HCT116 (cell line): ENCODE measurements at regions not wholly inside any gene's neighbourhood (a gene's known extent, or its start where the extent isn't known, plus 50 kb on each side); places are given as distances from the start of the nearest gene placed in this dataset.
"Not testable (repeated sequence)": the region's sequence is repeated elsewhere in the genome, so short reads cannot be mapped to it uniquely, and the experiment has no call there.

Experiments used
- ATAC-seq: fragments of 200-7000 bp; cut with Tn5 transposase; 2 replicates; pipeline ENCODE4 v1.9.1; 2020; ENCODE audit warnings: mild to moderate bottlenecking, moderate library complexity
- BruUV-seq: library from RNA; stranded (reverse); fragments of 400-500 nt; replicated peaks from 2 replicates; lab custom pipeline; 2021; lab: Mats Ljungman, UMichigan
- CTCF ChIA-PET: fragments of 300-600 bp; sonication (Branson Sonifier 250); formaldehyde crosslinking; loops from one replicate; lab custom pipeline; 2021; ENCODE audit warnings: antibody characterized with exemption; lab: Charles Lee
- POLR2A ChIA-PET: fragments of 300-600, 350-600 bp; sonication (Branson Sonifier 250); formaldehyde crosslinking; loops from one replicate; lab custom pipeline; 2021; ENCODE audit warnings: antibody characterized with exemption; lab: Charles Lee
- RAD21 ChIA-PET, 2 experiments: fragments of 300-600 bp; sonication (Branson Sonifier 250); formaldehyde crosslinking; loops; one replicate each; lab custom pipeline; 2023; ENCODE audit warnings: low total read pairs in 2 of 2; ENCODE audit not compliant: uncharacterized antibody in 2 of 2, unreplicated experiment in 2 of 2, low non-redundant PET in 1 of 2; lab: Charles Lee
- DNase-seq: peaks from one replicate; pipeline ENCODE4 v3.0.0-alpha.2; 2010; ENCODE audit warnings: low read depth, low spot score
- H2AFZ ChIP-seq: fragments of 200-600 bp; shearing (Covaris generic), sonication (generic); 2 replicates; pipeline ENCODE4 v1.6.1; 2017; ENCODE audit warnings: low read depth, mixed run types, mixed read lengths, antibody characterized with exemption, low read length; ENCODE audit not compliant: poor library complexity, severe bottlenecking
- H3K27ac ChIP-seq: 2 replicates; pipeline ENCODE4 v1.5.1; 2012; ENCODE audit warnings: low read depth, low read length
- H3K27me3 ChIP-seq: fragments of 200-600 bp; sonication (generic); 2 replicates; pipeline ENCODE4 v1.6.1; 2016; ENCODE audit warnings: mixed run types, low read length, mixed read lengths; ENCODE audit not compliant: insufficient read depth
- H3K36me3 ChIP-seq, 2 experiments: fragments of 200-500 bp in 1 of 2; fragments of 200-600 bp in 1 of 2; sonication (Bioruptor generic) in 1 of 2; sonication (generic) in 1 of 2; 2 replicates each; pipeline versions ENCODE4 v1.5.1 to v1.6.1; 2014 to 2016; ENCODE audit warnings: low read length in 2 of 2, inconsistent platforms in 1 of 2, mixed read lengths in 1 of 2, mixed run types in 1 of 2; ENCODE audit not compliant: insufficient read depth in 2 of 2, control insufficient read depth in 1 of 2
- H3K4me1 ChIP-seq, 2 experiments: fragments of 200-600 bp in 1 of 2; sonication (generic) in 1 of 2; 2 replicates each; pipeline versions ENCODE4 v1.5.1 to v1.6.1; 2012 to 2017; ENCODE audit warnings: low read length in 2 of 2, inconsistent platforms in 1 of 2, mild to moderate bottlenecking in 1 of 2, mixed read lengths in 1 of 2, mixed run types in 1 of 2, moderate library complexity in 1 of 2; ENCODE audit not compliant: insufficient read depth in 2 of 2, control insufficient read depth in 1 of 2
- H3K4me2 ChIP-seq: fragments of 200-600 bp; sonication (generic); 2 replicates; pipeline ENCODE4 v1.6.1; 2017; ENCODE audit warnings: mixed run types, low read length, mixed read lengths
- H3K4me3 ChIP-seq, 2 experiments: fragments of 200-600 bp in 1 of 2; sonication (generic) in 1 of 2; replicated peaks in 1 of 2; 2 replicates each; pipeline ENCODE4 v1.5.1; 2011 to 2016; ENCODE audit warnings: low read length in 2 of 2, control low read depth in 1 of 2, low read depth in 1 of 2, mild to moderate bottlenecking in 1 of 2, mixed read lengths in 1 of 2, mixed run types in 1 of 2
- H3K79me2 ChIP-seq: fragments of 200-600 bp; sonication (generic); 2 replicates; pipeline ENCODE4 v1.6.1; 2017; ENCODE audit warnings: mild to moderate bottlenecking, mixed run types, low read length, moderate library complexity, mixed read lengths; ENCODE audit not compliant: insufficient read depth
- H3K9ac ChIP-seq: fragments of 200-600 bp; sonication (generic); 2 replicates; pipeline ENCODE4 v1.6.1; 2016; ENCODE audit warnings: low read length, mixed read lengths
- H3K9me2 ChIP-seq: fragments of 200-600 bp; sonication (generic), shearing (Covaris generic); 2 replicates; pipeline ENCODE4 v1.6.1; 2017; ENCODE audit warnings: mixed run types, mild to moderate bottlenecking, moderate library complexity; ENCODE audit not compliant: insufficient read depth
- H3K9me3 ChIP-seq, 2 experiments: fragments of 200-500 bp in 1 of 2; fragments of 200-600 bp in 1 of 2; sonication (Bioruptor generic) in 1 of 2; sonication (generic) in 1 of 2; 2 replicates each; pipeline ENCODE4 v1.6.1; 2014 to 2017; ENCODE audit warnings: low read length in 2 of 2, mixed read lengths in 2 of 2, inconsistent platforms in 1 of 2, low read depth in 1 of 2, mild to moderate bottlenecking in 1 of 2, mixed run types in 1 of 2, moderate library complexity in 1 of 2; ENCODE audit not compliant: control insufficient read depth in 1 of 2, insufficient read depth in 1 of 2
- H4K20me1 ChIP-seq: fragments of 200-600 bp; sonication (generic), shearing (Covaris generic); 2 replicates; pipeline ENCODE4 v1.6.1; 2017; ENCODE audit warnings: mixed run types, mild to moderate bottlenecking, moderate library complexity; ENCODE audit not compliant: insufficient read depth
- CBX3 ChIP-seq: IDR thresholded peaks from 2 replicates; pipeline ENCODE4 v1.6.1; 2012; ENCODE audit warnings: low read depth
- POLR2A ChIP-seq: IDR thresholded peaks from 2 replicates; pipeline ENCODE4 v1.7.0; 2011; ENCODE audit warnings: borderline replicate concordance; ENCODE audit not compliant: insufficient read depth, insufficient read length; ENCODE audit errors: extremely low read depth
- POLR2AphosphoS5 ChIP-seq: IDR thresholded peaks from 2 replicates; pipeline ENCODE4 v1.6.1; 2011; ENCODE audit warnings: mild to moderate bottlenecking, low read depth, low read length, moderate library complexity
- SP1 ChIP-seq: IDR thresholded peaks from 2 replicates; pipeline ENCODE4 v1.6.1; 2012; ENCODE audit warnings: low read depth
- YY1 ChIP-seq: IDR thresholded peaks from 2 replicates; pipeline ENCODE4 v1.6.1; 2011; ENCODE audit warnings: low read length, low read depth, moderate library complexity, mild to moderate bottlenecking; ENCODE audit not compliant: insufficient replicate concordance; ENCODE audit errors: extremely low read depth
- intact Hi-C: fragments of 100-400 bp; cut with micrococcal nuclease; formaldehyde crosslinking; loops from 2 replicates; pipeline ENCODE4 v1.10.0; 2022
- TF ChIP-seq, protein P1 (sequence below): IDR thresholded peaks from 2 replicates; pipeline ENCODE4 v1.6.1; 2012
- TF ChIP-seq, protein P2 (sequence below): IDR thresholded peaks from 2 replicates; pipeline ENCODE4 v1.6.1; 2011; ENCODE audit warnings: mild to moderate bottlenecking, low read length, moderate library complexity; ENCODE audit not compliant: insufficient replicate concordance; ENCODE audit errors: extremely low read depth

GRCh38 chr5:27091858-27092257 lies 53.5 kb upstream of the CDH9 start:
- ATAC-seq = no peak
- Histone ChIP-seq H3K9me3 (peaks cover 4 to 16% of the 10 kb centered on the region in 2 experiments; a peak in 2 of 4 replicates), H2AFZ (no peak overlapping the region), H3K79me2 (no peaks in the 10 kb centered on the region), H3K9me2 (no peaks in the 10 kb centered on the region), H3K27me3 (no peaks in the 10 kb centered on the region), H3K27ac (no peak overlapping the region), H4K20me1 (no peaks in the 10 kb centered on the region), H3K9ac (no peak overlapping the region), H3K4me2 (no peak overlapping the region), H3K4me3 (no peak overlapping the region), H3K4me1 (no peaks in the 10 kb centered on the region), H3K36me3 (no peaks in the 10 kb centered on the region)
- RAD21 ChIA-PET = no interaction called here
- TF ChIP-seq POLR2A (no peak), YY1 (no peak), CBX3 (no peak), POLR2AphosphoS5 (no peak), SP1 (no peak)
- TF ChIP-seq, protein P1, sequence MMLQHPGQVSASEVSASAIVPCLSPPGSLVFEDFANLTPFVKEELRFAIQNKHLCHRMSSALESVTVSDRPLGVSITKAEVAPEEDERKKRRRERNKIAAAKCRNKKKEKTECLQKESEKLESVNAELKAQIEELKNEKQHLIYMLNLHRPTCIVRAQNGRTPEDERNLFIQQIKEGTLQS = no peak
- TF ChIP-seq, protein P2, sequence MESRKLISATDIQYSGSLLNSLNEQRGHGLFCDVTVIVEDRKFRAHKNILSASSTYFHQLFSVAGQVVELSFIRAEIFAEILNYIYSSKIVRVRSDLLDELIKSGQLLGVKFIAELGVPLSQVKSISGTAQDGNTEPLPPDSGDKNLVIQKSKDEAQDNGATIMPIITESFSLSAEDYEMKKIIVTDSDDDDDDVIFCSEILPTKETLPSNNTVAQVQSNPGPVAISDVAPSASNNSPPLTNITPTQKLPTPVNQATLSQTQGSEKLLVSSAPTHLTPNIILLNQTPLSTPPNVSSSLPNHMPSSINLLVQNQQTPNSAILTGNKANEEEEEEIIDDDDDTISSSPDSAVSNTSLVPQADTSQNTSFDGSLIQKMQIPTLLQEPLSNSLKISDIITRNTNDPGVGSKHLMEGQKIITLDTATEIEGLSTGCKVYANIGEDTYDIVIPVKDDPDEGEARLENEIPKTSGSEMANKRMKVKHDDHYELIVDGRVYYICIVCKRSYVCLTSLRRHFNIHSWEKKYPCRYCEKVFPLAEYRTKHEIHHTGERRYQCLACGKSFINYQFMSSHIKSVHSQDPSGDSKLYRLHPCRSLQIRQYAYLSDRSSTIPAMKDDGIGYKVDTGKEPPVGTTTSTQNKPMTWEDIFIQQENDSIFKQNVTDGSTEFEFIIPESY = no peak
- no TSS peak for BruUV-seq
- intact Hi-C loops = no loop called here
- CTCF ChIA-PET = no interaction called here
- POLR2A ChIA-PET = no interaction called here
- DNase-seq = no peak

- peaks cover 10% of the 10 kb centered on the region in 2 experiments; a peak in 2 of 4 replicates for H3K9me3 ChIP-seq
- POLR2A ChIA-PET, RAD21 ChIA-PET, H3K27me3 ChIP-seq, H3K27ac ChIP-seq, BruUV-seq, DNase-seq, H3K4me3 ChIP-seq, H2AFZ ChIP-seq, ATAC-seq, H3K9me2 ChIP-seq, H3K9ac ChIP-seq, intact Hi-C loops, H3K36me3 ChIP-seq, CTCF ChIA-PET, H3K4me2 ChIP-seq, H3K4me1 ChIP-seq, H3K79me2 ChIP-seq, H4K20me1 ChIP-seq: not testable (repeated sequence)
Measured at GRCh38 chr5:27088822-27089221, 50.4 kb upstream of the CDH9 start.
